GM18907 (cell line): ENCODE measurements at regions not wholly inside any gene's neighbourhood (a gene's known extent, or its start where the extent isn't known, plus 50 kb on each side); places are given as distances from the start of the nearest gene placed in this dataset.
"Not testable (repeated sequence)": the region's sequence is repeated elsewhere in the genome, so short reads cannot be mapped to it uniquely, and the experiment has no call there.

Experiments used
- ATAC-seq: cut with Tn5 transposase; IDR thresholded peaks from one replicate; pipeline ENCODE4 v1.9.1; 2021; ENCODE audit warnings: mild to moderate bottlenecking, moderate library complexity; ENCODE audit not compliant: unreplicated experiment

DNA sequence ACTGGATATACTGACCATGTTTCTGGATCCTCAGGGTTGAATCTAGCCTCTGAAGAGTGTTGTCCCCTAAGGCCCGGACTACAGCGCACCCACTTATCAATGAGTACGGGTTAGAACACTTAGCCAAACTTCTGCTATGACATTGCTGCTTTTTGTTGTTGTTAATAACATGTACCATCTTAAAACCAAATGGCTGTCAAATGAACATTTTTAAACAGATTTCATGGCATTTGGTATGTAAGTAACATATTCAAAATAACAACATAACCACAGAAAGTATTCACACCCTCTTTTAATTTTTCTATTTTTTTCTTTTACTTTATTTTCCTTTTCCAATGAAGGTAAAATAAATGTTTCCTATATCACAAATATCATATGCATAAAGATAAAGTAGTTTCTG lies 1292.5 kb upstream of the TENM4 start:
- no peak for ATAC-seq

DNA sequence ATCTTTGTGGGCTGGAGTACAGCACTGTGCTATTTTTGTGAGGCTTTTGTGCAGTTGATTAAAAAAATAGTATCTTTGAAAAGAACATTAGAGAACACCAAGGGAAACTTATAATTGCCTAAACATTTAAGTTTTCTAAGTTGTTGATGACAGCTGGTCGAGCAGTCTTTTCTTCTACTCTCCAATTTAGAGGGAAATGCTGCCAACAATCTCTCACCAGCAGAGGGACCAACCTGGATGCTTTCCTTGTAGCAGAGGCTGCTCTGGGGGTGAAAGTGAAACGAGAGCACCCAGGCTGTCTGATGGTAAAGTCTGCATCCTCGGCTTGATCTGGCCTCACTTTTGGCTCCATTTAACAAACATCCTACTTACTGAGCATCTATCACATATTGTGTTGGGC lies 1286.5 kb upstream of the TENM4 start:
- ATAC-seq = peak; percentile 94

DNA sequence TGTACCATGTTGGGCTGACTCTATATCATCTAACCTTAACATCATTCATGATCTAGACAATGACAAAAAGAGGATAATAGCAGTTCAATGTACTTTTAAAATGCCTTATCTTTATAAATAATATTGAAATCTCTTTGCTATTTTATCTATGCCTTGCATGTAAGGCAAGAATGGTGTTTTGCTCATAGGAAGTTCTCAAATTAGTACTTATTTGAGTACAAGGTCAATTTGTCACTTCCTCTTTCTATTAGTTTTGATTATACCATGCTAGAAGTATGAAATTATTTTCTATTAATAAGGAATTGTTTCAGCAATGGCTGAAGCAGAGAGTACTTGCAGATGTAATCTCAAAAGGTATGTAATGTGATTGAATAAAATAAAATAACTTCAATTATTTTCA lies 1285.4 kb upstream of the TENM4 start:
- no peak for ATAC-seq

DNA sequence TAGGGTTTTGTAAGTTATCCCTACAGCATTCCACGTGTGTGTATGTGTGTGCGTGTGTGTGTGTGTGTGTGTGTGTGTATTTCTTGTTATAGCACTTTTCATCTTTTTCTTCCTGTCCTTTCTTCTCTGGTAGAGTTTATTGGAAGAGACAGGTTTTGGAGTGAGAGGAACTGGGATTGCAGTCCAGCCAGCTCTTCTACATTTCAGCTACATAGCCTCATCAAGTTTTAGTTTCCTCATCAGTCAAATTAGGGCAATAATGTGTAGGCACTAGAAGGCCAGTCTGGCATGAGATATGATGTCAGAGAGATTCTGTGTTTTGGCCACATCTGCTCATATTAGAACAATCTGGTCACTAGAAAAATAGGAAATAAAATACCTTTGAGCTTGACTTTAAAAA lies 1283.5 kb upstream of the TENM4 start:
- no peak for ATAC-seq

DNA sequence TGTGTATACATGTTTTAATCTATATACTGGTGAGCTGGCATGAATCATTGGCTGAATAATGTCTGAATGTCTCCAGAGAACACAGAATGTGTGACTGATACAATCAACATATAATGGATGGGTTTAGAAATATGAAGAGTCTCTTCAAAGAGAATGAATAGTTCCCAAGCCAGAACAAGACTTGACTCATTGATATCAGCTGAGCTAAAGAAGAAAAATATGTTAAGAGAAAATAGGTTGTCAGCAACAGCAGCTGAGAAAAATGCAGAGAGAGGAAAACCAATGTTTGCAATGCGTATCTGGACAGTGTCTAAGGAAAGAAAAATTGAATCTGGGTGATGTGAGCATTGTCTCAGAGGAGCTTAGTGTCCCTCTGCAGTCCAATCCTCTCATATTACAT lies 1281.8 kb upstream of the TENM4 start:
- no peak for ATAC-seq

DNA sequence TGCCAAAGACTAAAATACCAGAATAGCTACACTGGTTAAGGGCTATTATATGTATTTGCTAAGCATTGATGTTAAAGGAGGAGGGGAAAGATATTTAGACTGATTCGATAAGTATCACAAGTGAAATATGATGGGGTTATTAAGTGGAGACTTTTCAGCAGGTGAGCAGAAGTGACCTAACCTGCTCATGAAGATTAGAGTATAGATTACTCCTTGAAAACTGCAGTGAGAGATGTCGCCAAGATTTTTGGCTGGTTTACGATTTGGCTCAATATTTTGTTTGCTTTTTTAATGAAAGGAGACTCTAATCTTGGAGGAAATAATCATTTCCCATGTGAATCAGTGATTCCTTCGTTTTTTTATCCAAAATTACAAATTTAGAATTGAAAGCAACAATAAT lies 1279.5 kb upstream of the TENM4 start:
- no peak for ATAC-seq

DNA sequence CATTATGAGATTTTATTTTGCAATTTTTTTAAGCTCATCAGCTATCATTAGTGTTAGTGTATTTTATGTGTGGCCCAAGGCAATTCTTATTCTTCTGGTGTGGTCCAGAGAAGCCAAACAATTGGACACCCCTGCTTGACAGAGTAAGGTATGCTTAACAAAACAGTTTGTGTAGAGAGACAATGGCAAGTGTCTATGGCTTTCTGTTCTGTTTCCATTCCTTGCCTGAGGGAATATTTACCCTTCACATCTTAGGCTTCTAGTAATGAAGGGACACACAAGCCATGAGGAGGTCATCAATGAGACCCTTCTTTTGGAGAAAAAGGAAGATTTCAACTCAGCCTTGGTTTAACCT lies 1278.4 kb upstream of the TENM4 start:
- no peak for ATAC-seq

DNA sequence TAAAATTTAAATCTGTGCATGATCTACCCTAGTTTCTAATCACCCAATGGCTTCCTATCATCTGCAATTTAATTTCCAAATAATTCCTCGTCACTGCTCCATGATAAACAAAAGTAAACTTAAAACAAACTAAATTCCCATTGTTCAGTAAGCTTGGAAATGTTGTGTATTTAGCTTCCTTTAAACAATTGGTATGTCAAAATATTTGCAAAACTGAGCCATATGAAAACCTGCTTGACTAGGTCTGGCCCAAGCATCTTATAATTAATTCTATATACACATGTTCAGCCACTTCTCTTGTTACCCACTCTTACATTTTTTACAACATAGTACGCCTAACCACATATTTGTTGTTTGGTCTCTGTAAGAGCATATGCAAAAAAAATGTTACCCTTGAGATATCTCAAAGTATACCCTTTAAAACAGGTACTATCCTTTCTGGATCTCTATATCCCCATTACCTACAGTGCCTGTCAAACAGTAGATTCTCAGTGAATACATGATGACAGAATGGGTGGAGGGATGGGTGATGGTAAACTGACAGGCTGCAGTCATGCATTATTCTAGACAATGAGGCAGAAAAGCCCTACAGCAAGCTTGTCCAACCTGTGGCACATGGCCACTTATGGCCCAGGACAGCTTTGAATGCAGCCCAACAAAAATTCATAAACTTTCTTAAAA lies 1277.9 kb upstream of the TENM4 start:
- ATAC-seq = no peak

DNA sequence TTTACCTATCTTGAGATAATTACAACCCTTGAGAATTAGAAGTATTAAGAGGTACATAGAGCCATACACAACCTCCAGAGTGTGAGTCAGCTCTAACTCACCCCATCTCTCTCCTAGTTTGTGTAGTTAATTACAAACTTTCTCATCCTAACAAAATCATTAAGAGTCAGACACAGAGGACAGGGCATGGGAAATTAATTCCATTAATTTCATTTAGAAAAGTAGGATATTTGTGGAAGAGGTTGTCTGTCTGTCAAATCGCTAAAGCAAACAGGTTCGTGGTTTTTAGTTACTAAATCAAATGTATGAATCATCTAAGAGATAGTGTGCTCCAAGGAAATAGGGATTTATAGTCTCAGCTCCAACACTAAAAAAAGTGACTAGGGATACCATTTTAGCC lies 1261.4 kb upstream of the TENM4 start:
- no peak for ATAC-seq

DNA sequence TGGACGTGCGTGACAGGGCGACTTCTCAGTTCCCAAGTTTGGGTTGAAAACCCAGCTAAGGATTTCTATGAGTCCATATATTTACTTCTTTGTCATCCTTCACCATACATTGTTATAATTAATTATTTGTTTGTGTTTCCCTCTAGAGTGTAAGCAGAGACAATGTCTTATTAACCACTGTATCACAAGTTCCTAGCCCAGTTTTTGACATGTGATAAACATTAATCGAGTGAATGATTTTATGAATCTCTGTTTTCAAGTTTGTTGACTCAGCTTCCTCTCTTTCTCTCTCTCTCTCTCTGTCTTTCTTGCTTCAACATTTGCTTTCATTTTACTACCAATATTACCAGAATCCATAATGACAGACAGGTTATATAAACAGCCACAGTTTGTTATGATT lies 1259.6 kb upstream of the TENM4 start:
- no peak for ATAC-seq

DNA sequence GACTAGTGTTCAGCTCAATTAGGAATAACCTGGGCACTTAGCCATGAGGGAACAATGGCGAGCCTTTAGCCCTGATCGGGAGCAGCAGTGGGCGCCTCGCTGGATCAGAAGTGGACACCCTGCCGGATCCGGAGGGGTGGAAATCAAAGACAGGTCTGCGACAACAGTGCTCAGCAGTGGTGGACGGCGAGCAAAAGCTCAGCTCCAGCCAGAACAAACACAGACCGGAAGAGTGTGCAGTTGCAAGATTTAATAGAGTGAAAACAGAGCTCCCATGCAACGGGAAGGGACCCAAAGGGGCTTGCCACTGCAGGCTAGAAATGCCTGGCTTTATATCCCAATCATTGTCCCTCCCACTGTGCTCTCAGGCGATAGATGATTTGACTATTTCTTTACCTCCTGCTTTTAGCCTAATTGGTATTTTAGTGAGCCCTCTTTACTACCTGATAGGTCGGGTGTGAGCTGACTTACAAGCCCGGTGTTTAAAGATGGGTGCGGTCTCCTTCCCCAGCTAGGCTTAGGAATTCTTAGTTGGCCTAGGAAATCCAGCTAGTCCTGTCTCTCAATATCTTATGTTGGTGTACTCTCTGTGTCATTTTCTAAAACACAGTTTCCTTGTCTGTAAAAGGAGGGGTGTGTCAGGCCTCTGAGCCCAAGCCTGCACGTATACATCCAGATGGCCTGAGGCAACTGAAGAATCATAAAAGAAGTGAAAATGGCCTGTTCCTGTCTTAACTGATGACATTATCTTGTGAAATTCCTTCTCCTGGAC lies 1258.8 kb upstream of the TENM4 start:
- not testable (repeated sequence) for ATAC-seq

DNA sequence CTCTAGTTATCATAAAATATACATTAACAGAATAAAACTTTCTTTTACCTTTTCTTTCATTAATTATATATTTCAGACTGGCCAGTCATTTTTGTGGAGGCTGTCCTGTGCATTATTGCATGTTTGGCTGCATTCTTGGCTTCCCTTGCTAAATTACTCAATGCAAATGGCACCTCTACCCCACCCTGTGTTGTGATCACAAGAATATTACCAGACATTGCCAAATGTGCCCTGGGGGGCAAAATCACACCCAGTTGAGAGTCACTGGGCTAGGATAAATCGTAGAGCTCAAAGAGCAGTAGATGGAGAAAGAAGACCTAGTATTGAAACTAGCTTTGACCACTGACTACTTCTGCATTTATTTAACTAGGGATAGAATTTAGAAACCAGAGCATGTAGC lies 1257.8 kb upstream of the TENM4 start:
- no peak for ATAC-seq

DNA sequence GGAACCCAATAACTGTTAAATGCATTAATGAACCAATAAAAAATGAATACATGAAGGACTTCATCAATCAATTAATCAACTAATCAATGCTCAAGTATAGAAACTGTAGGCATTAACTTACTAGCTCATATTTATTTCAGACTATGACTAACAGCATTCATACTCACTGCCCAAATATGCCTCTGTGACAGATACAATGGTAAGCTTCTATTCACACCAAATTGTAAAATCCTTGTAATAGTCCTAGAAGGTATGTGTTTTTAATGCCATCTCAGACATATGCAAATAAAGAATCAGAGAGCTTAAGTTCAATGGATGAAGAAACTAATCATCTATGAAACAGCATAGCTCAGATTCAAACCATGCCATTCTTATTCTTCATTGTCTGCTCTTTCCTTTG lies 1253.6 kb upstream of the TENM4 start:
- no peak for ATAC-seq

DNA sequence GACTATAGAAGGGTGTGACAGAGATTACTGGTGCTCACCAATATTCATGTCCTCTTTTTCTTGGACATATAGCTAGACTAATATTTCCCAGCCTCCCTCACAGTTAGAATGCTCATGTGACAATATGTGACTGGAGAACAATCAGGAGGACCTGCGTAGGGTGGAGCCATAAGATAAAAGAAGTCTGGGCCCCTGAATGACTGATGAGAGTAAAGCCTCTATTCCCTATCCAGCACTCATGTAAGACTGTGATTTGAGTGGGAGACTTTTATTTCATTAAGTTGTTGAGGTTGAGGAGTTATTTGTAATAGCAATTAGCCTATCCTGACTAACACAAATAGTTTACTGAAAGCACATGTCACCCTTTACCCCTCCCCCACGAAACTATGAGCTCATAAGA lies 1247.1 kb upstream of the TENM4 start:
- ATAC-seq = no peak

DNA sequence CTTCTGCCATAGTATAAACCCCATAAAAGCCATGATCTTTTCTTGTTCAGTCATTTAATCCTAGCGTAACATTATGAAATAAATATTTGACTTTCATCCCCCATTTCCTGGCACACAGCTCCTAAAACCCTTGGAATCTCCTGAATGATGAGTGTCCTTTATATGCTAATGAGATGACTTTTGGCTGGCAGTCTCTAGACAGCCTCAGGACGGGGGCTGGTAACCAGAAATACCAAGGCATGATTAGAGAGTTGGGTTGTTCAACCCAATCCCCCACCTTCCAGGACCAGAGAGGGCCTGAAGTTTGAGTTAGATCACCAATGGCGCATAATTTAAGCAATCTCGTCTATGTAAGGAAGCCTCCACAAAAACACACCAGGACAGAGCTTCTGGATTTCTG lies 1246.1 kb upstream of the TENM4 start:
- ATAC-seq = no peak

DNA sequence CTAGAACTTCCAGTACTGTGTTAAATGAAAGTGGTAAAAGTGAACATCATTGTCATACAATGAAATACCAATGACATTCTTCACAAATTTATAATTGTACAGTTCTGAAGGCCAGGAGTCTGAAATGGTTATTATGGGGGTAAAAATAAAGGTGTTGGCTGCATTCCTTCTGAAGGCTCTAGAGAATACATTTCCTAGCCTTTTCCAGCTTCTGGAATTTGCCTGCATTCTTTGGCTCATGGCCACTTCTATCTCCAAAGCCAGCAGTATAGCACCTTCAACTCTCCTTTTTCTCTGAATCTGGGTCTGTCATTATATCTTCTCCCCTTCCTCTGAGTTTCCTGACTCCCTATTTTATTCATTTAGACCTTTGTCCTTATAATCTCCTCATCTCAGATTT lies 1232.7 kb upstream of the TENM4 start:
- no peak for ATAC-seq

DNA sequence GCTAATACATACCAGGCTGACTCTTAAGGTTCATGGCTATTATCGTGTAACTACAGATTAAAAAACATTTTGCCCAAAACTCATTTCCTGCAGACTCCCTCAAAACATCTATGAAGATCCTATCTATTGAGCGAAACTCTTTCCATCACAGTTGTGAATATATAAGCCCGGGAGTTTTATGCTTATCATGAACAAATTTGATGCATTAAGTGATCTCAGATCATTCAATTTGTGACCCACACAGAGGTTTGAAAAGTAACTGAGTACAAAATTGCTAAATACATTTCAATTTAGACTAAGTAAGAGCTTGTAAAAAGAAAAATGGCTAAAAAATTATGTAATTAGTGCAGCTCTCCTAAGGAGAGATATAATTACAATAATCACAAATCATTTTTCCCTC lies 1228.8 kb upstream of the TENM4 start:
- no peak for ATAC-seq

DNA sequence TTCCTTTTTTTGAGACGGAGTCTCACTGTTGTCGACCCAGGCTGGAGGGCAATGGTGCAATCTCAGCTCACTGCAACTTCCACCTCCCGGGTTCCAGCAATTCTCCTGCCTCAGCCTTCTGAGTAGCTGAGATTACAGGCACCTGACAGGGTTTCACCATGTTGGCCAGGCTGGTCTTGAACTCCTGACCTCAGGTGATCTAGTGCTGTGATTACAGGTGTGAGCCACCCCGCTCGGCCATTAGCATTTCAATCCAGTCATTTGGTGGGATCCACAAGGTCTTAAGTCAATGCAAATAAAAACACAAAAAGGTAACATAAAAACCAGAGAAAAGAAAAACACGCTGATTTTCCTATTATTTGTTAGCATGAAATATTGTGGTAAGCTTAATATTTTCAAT lies 1227.2 kb upstream of the TENM4 start:
- no peak for ATAC-seq

DNA sequence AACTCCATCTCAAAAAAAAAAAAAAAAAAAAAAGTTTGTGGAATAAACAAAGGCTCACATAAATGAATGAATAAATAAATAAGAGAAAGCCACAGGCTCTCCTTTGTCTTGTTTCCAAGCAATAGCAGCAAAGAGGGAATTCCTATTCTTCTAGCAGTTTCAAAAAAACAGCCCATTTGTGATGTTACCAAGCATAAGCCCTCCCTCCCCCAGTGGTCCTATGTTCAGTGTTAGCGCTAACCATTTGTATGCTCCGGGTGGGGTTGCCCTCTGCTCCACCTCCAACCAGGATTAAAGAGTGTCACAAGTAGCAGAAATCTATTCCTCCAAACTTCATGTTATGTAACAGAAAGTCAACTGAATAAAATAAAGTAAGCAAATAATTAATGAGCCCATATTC lies 1215.0 kb upstream of the TENM4 start:
- ATAC-seq = no peak

DNA sequence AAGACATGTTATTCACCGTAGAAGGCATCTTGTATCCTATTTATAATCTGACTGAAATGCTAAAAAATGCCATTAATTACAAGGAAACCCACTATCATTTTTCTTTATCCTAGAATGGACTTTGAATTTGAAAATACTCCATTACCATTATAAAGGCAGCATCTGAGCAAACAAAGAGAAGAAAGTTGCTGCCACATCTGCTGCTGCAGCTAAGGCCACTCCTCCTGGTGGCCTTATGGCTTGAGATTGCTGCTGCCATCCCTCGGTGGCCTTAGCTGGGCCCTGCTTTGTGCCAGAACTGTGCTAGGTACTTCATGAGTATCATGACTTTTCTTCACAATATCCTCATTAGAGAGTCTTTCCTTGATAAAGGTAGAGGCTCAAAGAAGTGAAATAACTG lies 1210.1 kb upstream of the TENM4 start:
- ATAC-seq = no peak

DNA sequence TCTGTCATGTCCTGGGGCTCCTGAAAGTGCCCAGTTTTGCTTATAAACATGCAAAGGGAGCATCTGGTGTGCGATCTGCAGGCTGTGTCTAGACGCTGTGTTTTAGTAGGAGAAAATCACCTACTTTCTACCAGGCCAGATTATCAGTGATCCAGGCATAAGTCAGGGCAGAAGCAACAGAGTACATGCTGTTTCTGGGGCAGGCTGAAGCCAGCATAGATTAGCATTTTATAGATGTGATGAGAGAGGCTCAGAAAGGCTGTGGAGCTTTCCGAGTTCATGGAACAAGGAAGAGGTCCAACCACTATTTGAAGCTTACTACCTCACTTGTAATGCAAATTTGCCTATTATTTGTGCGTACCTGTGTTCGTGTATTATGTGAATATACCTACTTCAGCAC lies 1208.4 kb upstream of the TENM4 start:
- no peak for ATAC-seq

DNA sequence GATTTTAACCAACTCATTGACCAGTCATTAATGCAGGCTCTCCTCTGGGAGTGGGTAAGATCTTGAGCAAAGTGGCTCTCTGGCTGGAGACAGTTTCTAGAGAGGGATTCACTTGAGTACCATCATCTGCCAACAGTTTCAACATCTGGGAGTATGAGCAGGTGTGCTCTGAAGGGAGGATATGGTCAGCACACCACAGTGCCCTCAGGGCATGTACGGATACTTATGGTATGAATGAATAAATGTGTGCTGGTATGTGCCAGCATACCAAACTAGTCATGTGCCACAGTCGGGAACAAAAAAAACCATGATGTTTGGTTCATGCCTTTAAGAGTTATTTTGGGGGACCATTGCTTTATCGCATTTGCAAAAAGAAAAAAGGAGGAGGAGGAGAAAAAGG lies 1197.5 kb upstream of the TENM4 start:
- no peak for ATAC-seq

DNA sequence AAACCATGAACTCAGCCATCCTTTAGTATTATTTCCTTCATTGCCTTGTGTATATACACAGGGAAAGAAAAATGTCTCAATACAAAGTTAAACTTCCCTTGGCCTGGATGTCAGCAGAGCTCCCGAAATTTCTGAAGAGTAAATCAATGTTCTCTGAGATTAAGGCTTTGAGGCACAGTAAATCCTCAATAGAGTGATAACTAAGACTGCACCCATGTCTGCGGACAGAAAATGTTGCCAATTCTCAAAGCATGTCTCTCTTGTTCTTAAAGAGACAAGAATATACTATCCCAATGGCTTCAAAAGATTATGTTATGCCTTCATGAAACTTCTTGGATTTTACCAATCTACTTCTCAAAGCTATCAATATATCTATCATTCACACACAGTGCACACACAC lies 1196.7 kb upstream of the TENM4 start:
- ATAC-seq = no peak
